Sigmoid colon (tissue), 4 donors: ENCODE measurements at regions not wholly inside any gene's neighbourhood (a gene's known extent, or its start where the extent isn't known, plus 50 kb on each side); places are given as distances from the start of the nearest gene placed in this dataset.

Source experiments
- EP300 ChIP-seq, 4 donors: sonication (generic); formaldehyde crosslinking; IDR thresholded peaks; one replicate each; pipeline ENCODE4 v1.6.1; 2017; ENCODE audit warnings: antibody characterized with exemption in 4 of 4
- POLR2A ChIP-seq, 2 donors: fragments of 450-650 bp; IDR thresholded peaks; one replicate each; pipeline ENCODE4 v1.6.1; 2016; ENCODE audit warnings: antibody characterized with exemption in 2 of 2, mild to moderate bottlenecking in 2 of 2, moderate library complexity in 2 of 2
- TF ChIP-seq, protein P1 (sequence below), 4 experiments: fragments of 450-650 bp in 3 of 4; fragments of 200-600 bp in 1 of 4; IDR thresholded peaks; one replicate each; pipeline ENCODE4 v1.5.1; 2016 to 2019; ENCODE audit warnings: antibody characterized with exemption in 4 of 4, mild to moderate bottlenecking in 3 of 4, moderate library complexity in 2 of 4

DNA sequence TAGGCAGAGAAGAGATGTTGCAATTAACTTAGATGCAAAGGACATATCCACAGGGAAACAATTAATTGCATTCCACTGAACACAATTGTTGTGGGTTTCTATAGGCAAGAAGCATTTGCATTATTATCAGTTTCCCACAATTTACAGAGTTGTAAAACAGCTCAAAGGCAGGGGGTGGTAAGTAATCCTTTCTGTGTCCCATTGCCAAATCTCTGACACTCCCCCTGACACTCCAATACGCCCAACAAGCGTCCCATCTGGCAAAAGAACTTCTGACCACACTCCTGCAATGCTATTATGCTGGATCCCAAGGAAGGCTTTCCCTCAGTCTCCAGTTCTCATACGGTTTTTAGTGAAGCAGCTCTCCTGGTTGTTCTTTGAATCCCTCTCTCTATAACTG, 179.8 kb downstream of the CXCL12 start:
- TF ChIP-seq POLR2A (IDR thresholded peaks at IDR 0.05) (no peak), EP300 (IDR thresholded peaks at IDR 0.05) (no peak)
- TF ChIP-seq, protein P1, sequence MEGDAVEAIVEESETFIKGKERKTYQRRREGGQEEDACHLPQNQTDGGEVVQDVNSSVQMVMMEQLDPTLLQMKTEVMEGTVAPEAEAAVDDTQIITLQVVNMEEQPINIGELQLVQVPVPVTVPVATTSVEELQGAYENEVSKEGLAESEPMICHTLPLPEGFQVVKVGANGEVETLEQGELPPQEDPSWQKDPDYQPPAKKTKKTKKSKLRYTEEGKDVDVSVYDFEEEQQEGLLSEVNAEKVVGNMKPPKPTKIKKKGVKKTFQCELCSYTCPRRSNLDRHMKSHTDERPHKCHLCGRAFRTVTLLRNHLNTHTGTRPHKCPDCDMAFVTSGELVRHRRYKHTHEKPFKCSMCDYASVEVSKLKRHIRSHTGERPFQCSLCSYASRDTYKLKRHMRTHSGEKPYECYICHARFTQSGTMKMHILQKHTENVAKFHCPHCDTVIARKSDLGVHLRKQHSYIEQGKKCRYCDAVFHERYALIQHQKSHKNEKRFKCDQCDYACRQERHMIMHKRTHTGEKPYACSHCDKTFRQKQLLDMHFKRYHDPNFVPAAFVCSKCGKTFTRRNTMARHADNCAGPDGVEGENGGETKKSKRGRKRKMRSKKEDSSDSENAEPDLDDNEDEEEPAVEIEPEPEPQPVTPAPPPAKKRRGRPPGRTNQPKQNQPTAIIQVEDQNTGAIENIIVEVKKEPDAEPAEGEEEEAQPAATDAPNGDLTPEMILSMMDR (IDR thresholded peaks at IDR 0.05) = no peak
